GM21360 (cell line): ENCODE measurements at regions not wholly inside any gene's neighbourhood (a gene's known extent, or its start where the extent isn't known, plus 50 kb on each side); places are given as distances from the start of the nearest gene placed in this dataset.
A peak's percentile ranks its signal among the peaks of the same experiment; 100 is the strongest.
"Not testable (repeated sequence)": the region's sequence is repeated elsewhere in the genome, so short reads cannot be mapped to it uniquely, and the experiment has no call there.

Source experiments
- ATAC-seq: cut with Tn5 transposase; IDR thresholded peaks from one replicate; pipeline ENCODE4 v1.9.1; 2021; ENCODE audit warnings: mild to moderate bottlenecking, moderate library complexity; ENCODE audit not compliant: unreplicated experiment

DNA sequence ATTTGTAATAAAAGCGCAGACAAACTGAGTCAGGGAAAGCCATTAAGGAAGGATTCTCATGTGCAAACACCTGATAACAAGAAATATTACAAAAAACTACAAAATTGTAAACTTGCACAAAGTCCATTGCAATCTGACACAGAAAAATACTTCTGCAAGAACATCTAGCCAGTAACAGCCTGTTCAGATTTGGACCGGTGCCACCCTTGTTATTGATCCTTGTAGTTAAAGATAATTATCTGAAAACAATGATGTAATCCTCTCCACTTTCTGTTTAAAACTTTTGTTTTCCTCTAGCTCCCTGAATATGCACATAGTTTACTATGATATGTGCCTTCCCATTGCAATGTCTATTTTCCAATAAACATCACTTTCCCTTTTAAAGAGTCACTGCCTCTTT is 1090.2 kb downstream of the PLOD2 start:
- no peak for ATAC-seq

GRCh38 chr3:145079436-145079835 is 1081.5 kb downstream of the PLOD2 start:
- no peak for ATAC-seq

DNA sequence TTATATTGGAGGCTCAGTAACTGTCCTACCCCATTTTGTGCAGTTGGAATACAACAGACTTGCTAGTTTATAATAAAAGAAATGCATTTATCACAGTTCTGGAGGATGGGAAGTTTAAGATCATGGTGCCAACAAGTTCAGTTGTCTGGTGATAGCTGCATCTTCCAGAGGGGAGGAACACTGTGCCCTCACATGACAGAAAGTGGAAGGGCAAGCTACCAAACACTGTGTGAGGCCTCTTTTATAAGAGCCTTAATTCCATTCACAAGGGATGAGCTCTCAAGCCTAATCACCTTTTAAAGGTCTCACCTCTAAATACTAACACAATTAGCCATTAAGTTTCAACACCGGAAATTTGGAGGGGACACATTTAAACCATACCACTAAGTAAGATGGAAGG is 1073.9 kb downstream of the PLOD2 start:
- ATAC-seq = no peak

- ATAC-seq = peak; percentile 82
These were observed 1072.1 kb downstream of the PLOD2 start for GRCh38 chr3:145088917-145089316.

- peak; percentile 28 for ATAC-seq
These were observed 1071.6 kb downstream of the PLOD2 start for GRCh38 chr3:145089337-145089736.

- ATAC-seq = peak; percentile 97
These were observed 1066.5 kb downstream of the PLOD2 start for GRCh38 chr3:145094355-145094941.

DNA sequence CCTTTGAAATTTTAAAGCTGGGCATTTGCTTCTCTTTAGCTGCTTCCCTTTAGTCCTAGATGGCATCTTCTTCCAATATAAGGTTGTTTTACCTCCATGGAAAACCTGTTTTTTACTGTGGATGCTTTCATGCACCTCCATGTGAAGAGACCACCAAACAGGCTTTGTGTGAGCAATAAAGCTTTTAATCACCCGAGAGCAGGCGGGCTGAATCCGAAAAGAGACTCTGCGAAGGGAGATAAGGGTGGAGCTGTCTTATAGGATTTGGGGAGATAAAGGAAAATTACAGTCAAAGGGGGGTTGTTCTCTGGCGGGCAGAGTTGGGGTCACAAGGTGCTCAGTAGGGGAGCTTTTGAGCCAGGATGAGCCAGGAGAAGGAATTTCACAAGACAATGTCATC is 1049.8 kb downstream of the PLOD2 start:
- ATAC-seq = not testable (repeated sequence)

- no peak for ATAC-seq
These were observed 1044.2 kb downstream of the PLOD2 start for GRCh38 chr3:145116769-145117168.

DNA sequence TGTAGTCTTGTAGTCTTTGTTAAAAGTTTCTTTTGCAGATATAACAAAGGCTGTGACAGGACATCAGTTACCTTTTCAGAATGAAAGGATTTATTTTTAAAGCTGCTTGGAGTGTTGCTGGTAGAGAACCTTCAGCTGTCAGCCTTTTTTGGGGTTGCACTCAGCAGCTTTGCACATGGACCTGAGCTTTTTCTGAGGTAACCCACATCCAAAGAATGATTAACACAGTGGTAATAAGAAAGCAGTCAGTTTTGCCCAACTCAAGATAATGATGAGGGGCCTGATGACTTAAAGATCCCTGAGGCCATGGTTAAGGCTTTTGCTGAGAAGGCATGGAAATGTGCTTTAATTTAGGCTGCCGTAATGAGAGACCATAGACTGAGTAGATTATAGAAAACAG is 1042.7 kb downstream of the PLOD2 start:
- ATAC-seq = no peak

DNA sequence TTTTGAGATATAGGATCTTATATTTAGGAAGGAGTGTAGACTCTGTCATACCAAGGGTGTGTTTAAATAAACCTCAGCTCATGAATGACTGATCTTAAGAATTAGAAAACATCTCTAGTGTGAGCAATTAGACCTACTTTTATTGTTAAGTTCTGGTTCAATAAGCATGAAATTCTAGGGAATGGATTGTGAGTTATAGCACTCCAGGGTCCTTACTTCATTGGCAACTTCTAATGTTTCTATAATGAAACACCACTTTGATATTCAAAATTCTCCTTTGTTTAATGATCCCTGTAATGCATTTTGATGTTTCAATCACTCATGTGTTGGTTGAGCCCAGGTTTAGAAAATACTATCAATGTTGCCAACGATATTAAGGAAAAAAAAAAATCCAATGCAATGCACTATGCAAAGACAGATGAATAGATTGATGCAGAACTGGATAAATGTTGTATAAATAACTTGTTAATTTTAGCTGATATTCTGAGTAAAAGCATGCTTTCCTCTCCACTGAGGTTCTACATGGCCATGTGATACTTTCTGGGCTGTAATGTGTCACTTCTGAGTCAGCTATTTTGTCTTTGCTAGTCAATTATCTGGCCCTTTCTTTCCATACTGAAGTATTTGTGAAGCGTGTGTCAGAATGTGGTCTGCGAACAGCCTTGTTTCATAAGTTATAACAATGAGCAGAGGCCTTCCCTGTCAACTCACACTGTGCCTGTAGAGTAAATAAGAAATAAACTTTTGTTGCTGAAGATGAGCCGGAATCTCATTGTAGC is 1035.9 kb downstream of the PLOD2 start:
- ATAC-seq = no peak

DNA sequence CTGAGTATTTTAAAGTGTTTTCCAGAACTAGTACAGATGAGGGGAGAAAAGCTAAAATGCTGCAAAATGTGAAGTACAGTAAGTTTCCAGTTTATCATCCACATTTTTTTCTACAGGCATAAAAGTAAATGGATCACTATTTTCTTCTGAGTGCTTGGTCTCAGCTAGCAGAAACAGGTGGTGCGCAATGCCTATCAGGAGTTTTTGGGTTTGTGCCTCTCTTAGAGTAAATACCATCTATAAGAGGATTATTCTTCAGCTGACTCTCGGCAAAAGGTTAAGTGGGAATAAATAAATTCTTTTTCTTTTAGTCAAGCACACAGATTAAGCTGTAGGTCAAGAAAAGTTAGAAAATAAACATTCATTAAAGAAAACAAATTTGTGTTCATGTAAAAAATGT is 1027.7 kb downstream of the PLOD2 start:
- no peak for ATAC-seq

DNA sequence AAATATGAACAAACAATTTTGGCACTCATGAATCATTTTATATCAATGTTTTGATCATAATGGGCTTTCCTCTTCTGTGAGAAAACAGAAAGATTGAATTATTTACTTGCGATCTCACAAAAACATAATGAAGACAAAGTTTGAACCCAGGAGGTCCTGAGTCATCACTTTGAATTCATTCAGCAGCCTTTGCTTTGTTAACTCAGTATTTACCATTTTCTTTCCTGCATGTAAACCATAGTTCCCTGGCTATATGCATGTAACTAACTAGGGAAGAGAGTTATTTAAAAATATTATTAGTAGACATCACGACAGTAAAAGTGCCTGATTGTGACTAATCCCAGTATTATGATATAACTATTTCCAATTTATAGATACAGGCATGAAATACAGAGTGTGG is 1026.2 kb downstream of the PLOD2 start:
- no peak for ATAC-seq

- ATAC-seq = no peak
These were observed 1016.6 kb downstream of the PLOD2 start for GRCh38 chr3:145144361-145144760.

DNA sequence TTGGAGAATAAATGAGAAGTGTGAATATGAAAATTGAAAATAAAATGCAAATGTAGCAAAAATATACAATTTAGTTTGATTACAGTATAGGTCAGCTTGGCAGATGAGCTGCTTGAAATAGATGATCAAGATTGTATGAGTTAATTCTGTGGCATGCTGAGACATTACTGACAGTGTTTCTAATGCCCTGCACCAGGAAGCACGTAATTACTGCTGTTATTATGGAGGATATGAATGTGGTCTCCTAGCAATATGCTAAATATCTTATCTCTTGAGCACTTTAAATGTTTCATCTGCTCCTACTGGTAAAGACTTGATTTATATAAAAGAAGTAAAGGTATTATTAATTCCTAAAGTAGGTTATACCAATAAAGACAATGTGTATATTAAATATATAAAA is 1015.5 kb downstream of the PLOD2 start:
- no peak for ATAC-seq

GRCh38 chr3:145159640-145160039 is 1001.3 kb downstream of the PLOD2 start:
- no peak for ATAC-seq

DNA sequence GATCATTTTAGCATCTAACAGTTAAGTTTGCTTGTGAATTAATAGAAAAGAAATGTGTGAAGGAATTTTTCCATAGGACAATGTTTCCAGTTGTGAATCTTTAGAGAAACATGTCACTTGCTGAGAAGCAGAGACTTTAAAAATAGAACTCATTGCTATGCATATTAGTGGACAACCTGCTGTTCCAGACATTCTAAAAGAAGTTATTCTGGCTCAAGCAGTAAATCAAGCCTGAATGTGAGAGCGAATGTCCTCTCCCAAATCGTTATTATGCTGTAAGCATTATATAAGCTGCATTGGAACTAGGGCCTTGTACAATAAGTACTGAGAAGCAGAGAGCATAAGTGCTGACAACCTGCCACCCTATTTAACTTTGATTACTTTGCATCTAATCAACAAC is 990.9 kb downstream of the PLOD2 start:
- ATAC-seq = no peak

DNA sequence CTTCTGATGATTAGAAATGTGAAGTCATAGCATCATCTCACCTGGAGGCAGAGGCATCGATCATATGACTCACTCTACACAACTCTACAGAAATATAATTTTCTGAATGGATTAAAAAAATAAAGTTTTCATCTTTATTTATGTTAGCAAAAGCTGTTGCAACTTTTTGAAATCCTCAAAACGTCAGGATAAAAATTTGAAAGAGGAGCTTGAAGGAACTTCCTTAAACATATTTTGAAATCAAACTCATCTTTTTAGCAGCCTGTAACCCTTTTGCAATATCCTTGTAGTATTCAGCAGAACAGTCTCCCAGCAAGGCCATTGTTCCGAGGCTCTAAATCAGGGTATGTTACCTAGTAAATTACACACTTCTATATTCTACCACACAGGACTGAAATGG is 985.4 kb downstream of the PLOD2 start:
- no peak for ATAC-seq

DNA sequence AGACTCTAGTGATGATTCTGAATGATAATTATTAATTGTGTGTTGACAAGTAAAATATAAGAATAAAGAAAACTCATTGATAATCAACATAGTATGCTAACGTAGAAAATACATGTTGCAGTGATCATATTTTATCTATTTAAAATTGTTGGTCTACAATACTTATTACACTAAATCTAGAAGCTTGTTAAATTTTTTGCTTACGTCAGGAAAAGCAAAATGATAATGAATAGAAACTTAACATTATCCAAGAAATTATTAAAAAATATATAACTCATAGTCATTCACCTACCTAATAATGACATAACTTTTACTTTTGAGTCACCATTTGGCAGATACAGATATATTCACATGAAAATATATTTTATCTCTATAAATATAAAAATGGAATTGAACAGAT is 984.1 kb downstream of the PLOD2 start:
- ATAC-seq = no peak

DNA sequence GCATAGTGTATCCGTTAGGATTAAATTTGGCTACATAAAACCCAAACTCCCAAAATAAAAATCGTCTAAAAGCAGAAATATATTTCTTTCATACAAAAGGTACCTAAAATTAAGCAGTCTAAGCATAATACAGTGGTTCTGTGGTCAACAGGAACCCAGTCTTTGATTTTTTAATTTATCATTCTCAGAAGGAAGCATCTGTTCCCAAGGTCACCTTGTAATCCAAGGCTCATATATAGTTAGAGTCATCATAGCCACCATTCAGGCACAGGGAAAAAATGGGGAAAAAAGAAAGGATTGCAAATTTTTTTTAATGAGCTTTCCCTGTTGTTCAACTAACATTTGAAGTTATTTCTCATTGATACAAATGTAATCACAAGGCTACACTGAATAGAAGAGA is 983.2 kb downstream of the PLOD2 start:
- no peak for ATAC-seq

DNA sequence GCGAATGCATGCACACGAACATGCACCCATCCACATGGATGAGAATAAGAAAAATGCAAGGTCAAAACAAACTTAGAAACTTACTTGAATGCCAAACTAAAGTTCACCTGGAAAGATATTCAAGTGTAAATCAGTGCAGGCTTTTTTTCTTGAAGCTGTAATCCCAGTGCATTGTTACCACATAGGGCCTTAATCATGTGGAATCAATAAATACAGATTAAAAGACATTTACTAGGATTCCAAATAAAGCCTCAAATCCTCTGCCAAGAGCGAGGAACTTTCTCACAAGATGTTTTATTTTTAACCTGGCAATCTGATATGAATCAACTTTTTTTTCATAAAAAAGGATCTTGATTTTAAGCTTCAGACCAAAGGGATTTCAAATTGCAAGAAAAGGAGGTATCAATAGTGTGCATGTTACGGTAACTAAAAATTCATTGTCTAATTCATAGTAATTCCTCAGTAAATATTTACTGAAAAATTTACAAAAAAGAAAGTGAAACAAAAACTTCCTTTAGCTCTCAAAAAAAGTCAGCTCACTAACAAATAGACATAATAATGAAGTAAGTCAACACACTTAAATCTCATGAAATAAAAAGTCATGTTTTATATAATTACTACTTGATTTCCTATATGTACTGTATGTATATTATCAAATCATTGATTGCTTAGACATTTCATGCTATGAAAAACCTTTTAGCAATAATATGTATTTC is 978.6 kb downstream of the PLOD2 start:
- no peak for ATAC-seq

DNA sequence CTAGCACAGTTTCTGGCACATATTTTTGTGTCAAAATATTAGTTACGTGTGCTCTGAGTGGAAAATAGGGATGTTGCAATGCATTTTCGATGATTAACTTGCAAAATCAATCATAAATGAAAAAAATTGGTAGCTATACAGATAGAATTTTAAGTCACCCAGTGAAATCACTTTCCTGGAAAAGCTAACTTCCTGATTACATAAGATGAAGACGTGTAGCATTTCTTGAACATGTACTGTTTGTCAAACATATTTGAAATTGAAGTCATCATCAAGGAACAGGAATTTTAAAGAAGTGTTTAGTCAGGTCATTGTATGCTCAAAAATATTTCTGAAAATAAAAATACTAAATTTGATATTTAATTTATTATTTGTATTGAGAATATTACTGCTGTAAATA is 977.7 kb downstream of the PLOD2 start:
- no peak for ATAC-seq

- ATAC-seq = no peak
These were observed 972.8 kb downstream of the PLOD2 start for GRCh38 chr3:145188079-145188770.
